SK-N-SH (cell line): ENCODE measurements at regions not wholly inside any gene's neighbourhood (a gene's known extent, or its start where the extent isn't known, plus 50 kb on each side); places are given as distances from the start of the nearest gene placed in this dataset.

ENCODE experiments used
- CHD2 ChIP-seq: fragments of 150-350 bp; IDR thresholded peaks from 2 replicates; pipeline ENCODE4 v1.6.1; 2018; ENCODE audit warnings: low read length; ENCODE audit not compliant: partially characterized antibody
- CTCF ChIP-seq: fragments of 200-600 bp; sonication (generic); IDR thresholded peaks from 2 replicates; pipeline ENCODE4 v1.6.1; 2017; ENCODE audit warnings: antibody characterized with exemption, mild to moderate bottlenecking, moderate library complexity
- EP300 ChIP-seq, 2 experiments: IDR thresholded peaks; 2 replicates each; pipeline versions ENCODE4 v1.4.0 to v1.6.1; 2012; ENCODE audit warnings: borderline replicate concordance in 1 of 2, low read depth in 1 of 2, low read length in 1 of 2
- FOXJ3 ChIP-seq: sonication (generic); formaldehyde crosslinking; IDR thresholded peaks from 2 replicates; pipeline ENCODE4 v1.5.1; 2020; ENCODE audit warnings: mild to moderate bottlenecking, missing genetic modification reagents
- FOXM1 ChIP-seq: IDR thresholded peaks from 2 replicates; pipeline ENCODE4 v1.4.0; 2012; ENCODE audit warnings: low read depth, mild to moderate bottlenecking
- GABPA ChIP-seq: IDR thresholded peaks from 2 replicates; pipeline ENCODE4 v1.4.0; 2012; ENCODE audit warnings: low read depth, mild to moderate bottlenecking
- POLR2AphosphoS5 ChIP-seq: IDR thresholded peaks from 2 replicates; pipeline ENCODE4 v1.6.1; 2012; ENCODE audit warnings: low read depth, low read length
- RAD21 ChIP-seq: IDR thresholded peaks from 2 replicates; pipeline ENCODE4 v1.6.1; 2012; ENCODE audit warnings: mild to moderate bottlenecking, low read length
- RXRA ChIP-seq: IDR thresholded peaks from 2 replicates; pipeline ENCODE4 v1.4.0; 2012; ENCODE audit warnings: low read depth, mild to moderate bottlenecking, borderline replicate concordance
- SMC3 ChIP-seq: IDR thresholded peaks from 2 replicates; pipeline ENCODE4 v1.6.1; 2012; ENCODE audit warnings: low read depth, low read length, improper control_type of control experiment
- TF ChIP-seq, protein P1 (sequence below): IDR thresholded peaks from 2 replicates; pipeline ENCODE4 v1.4.0; 2012; ENCODE audit warnings: low read depth
- TF ChIP-seq, protein P2 (sequence below): IDR thresholded peaks from 2 replicates; pipeline ENCODE4; 2012

GRCh38 chr3:20912406-20912805, 726.4 kb upstream of the SGO1 start:
- TF ChIP-seq POLR2AphosphoS5 (no peak), RAD21 (no peak), EP300 (IDR thresholded peaks at IDR 0.05; ENCODE audit: borderline replicate concordance in 1 of 2, low read depth in 1 of 2, low read length in 1 of 2) (no peak), SMC3 (no peak), CTCF (no peak), FOXJ3 (no peak), RXRA (no peak), CHD2 (no peak), FOXM1 (no peak), GABPA (no peak)
- TF ChIP-seq, protein P1, sequence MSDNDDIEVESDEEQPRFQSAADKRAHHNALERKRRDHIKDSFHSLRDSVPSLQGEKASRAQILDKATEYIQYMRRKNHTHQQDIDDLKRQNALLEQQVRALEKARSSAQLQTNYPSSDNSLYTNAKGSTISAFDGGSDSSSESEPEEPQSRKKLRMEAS: no peak
- TF ChIP-seq, protein P2, sequence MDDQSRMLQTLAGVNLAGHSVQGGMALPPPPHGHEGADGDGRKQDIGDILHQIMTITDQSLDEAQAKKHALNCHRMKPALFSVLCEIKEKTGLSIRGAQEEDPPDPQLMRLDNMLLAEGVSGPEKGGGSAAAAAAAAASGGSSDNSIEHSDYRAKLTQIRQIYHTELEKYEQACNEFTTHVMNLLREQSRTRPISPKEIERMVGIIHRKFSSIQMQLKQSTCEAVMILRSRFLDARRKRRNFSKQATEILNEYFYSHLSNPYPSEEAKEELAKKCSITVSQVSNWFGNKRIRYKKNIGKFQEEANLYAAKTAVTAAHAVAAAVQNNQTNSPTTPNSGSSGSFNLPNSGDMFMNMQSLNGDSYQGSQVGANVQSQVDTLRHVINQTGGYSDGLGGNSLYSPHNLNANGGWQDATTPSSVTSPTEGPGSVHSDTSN: no peak
